GM21619 (cell line): ENCODE measurements at regions not wholly inside any gene's neighbourhood (a gene's known extent, or its start where the extent isn't known, plus 50 kb on each side); places are given as distances from the start of the nearest gene placed in this dataset.
"Not testable (repeated sequence)": the region's sequence is repeated elsewhere in the genome, so short reads cannot be mapped to it uniquely, and the experiment has no call there.

Experiments used
- ATAC-seq: cut with Tn5 transposase; IDR thresholded peaks from one replicate; pipeline ENCODE4 v1.9.1; 2021; ENCODE audit not compliant: unreplicated experiment

DNA sequence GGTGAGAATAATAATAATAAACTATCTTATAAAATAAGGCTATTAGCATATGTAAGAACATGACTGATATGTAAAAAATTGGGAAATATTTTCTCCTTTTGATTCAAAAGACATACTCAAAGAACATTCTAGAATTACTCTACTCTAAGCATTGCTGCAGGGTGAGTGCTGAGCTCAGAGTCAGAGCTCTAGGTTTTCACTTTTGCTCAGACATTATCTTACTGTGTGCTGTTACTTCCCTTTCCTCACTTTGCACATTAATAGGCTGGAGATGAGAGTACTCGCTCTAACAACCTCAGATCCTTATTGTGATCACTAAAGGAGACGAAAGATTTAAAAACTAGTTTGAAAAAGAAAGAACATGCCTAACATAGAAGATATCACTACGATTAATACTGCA lies 99.4 kb upstream of the C9orf72 start:
- ATAC-seq = no peak

DNA sequence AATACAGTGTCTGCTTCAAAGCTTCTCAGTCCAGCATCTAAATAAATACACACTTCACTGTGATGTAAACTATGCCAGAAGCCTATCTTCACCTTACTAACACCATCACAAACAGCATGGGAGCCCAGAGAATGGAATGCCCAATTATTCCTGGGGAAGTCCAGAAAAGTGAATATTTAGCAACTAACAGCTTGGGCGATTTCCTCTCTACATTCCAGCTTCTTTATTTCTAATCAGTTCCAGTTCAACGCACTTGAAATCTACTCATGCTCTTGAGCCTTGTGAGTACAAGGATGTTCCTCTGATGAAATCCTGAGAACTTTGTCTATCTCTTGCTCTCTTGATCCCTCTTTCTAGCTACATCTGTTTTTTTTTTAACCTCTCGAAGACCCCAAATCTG lies 100.4 kb upstream of the C9orf72 start:
- no peak for ATAC-seq

DNA sequence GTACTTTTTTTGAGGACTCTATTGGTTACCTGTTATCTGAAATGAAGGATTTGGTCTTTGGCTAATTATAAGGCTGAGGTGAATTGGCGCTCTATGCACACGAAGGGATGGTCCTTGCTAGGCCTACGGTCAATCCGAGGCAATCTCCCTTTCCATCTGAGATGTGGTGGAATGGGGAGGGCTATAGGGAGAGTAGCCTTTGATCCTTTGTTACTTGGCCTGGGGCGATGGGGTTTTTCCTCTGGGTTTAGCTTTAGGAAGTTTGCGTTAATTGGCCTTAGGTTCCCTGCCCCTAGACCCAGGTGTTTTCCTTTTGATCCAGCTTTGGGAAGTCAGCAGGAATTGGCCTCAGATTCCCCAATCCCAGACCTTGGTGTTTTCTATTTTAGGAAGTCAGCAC lies 102.1 kb upstream of the C9orf72 start:
- ATAC-seq = no peak

DNA sequence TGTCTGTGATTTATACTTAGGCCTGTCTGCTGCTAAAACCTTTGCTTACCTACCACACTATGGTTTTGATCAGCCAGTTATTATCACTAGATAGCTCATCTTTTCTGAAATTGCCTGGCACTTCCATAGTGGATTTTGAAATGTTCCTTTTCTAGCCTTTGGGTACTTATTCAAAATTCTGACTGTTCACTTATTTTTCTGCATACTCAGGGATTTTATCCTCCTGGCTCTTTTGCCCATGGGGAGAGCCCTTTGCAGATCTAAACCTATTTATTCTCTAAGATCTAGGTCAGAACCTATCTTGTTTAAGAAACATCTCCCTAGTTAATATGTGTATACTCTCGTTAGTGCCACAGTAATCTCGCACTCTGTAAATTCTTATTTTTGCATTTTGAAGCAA lies 103.5 kb upstream of the C9orf72 start:
- ATAC-seq = no peak

DNA sequence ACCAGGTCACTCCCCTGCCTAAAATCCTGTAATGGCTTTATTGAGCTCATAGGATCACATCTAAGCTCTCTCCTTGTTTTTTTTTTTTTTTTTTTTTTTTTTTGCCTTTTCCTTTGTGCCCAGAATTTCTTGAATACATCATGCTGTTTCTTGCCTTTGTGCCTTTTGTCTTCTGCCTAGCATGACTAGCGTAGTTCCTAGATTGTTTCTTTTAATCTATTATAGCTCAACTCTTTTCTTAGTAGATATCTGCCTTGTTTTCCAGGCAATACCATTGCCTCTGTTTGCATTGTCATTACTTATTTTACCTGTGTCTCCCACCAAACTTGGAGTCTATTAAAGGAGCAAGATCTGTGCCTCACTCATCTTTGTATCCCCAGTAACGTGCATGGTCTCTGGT lies 106.1 kb upstream of the C9orf72 start:
- no peak for ATAC-seq

DNA sequence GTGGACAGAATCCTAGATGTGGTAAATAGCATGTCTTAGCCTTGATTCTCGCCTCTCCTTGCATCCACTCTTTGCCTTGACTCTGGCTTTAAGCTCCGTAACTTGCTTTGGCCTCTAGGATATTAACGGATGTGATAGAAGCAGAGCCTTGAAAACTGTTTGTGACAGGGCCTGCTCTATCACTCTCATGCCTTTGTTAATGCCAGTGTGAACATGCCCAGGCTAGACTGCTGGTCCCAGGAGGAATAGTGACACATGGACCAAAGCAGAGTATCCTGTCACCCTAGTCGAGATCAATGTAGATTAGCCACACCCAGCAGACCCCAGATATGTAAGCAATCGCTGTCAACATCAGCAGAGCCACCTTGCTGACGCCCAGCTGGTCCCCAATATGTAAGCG lies 109.9 kb upstream of the C9orf72 start:
- ATAC-seq = no peak

DNA sequence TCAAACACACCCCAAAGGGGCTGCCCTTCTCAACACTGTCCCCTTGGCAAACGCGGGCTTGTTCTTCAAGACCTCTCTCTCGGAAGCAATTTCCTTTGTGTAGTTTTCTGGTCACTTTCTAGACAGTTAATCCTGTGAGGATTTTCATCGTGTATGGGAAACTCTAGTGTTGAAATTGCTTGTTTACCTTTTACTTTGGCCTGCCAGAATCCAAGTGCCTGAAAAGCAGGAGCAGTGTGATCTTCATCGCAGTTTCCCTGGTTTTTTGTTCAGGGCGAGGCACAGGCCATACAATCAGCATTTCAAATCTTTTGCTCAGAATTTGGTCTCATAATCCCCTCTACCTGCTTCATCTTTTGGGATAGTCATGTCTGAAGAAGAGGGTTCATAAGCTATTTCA lies 115.7 kb upstream of the C9orf72 start:
- no peak for ATAC-seq

DNA sequence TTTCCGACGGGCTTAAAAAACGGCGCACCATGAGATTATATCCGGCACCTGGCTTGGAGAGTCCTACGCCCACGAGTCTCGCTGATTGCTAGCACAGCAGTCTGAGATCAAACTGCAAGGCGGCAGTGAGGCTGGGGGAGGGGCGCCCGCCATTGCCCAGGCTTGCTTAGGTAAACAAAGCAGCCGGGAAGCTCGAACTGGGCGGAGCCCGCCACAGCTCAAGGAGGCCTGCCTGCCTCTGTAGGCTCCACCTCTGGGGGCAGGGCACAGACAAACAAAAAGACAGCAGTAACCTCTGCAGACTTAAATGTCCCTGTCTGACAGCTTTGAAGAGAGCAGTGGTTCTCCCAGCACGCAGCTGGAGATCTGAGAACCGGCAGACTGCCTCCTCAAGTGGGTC lies 117.5 kb upstream of the C9orf72 start:
- ATAC-seq = not testable (repeated sequence)

DNA sequence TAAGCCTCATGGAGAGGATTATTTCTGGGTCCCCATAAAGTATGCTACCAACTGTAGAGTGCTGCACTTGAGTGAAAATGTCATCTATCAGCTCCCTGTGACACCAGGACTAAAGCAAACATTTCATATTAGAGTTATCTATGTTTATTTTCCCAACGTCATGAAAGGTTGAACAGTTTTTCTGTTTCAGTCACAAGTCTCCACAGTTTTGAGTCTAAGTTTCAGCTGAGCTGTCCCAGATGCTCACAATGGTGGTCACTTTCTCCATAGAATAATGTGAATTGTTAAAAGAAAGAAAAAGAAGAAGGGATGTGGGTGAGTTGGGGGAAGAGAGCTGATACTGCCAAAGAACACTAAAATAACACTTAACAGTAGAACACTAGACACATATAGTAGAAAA lies 126.3 kb upstream of the C9orf72 start:
- no peak for ATAC-seq

DNA sequence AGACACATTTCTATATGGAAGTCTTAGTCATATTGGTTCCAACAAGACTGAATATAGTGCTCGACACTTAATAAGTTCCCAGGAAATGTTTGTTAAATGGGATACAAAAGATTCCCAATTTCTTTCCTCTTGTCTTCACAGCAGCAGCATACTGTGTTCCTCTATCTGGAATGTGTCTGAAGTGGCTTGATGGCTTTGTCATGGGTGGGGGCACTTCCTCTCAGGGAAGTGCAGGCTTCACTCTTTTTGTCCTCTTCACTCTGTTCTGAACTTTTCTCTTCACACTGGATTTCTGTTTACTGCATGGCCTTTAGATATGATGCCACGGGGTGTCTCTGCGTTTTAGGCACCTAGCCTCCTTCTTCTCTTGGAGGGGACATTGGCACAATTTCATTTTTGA lies 127.7 kb upstream of the C9orf72 start:
- no peak for ATAC-seq

DNA sequence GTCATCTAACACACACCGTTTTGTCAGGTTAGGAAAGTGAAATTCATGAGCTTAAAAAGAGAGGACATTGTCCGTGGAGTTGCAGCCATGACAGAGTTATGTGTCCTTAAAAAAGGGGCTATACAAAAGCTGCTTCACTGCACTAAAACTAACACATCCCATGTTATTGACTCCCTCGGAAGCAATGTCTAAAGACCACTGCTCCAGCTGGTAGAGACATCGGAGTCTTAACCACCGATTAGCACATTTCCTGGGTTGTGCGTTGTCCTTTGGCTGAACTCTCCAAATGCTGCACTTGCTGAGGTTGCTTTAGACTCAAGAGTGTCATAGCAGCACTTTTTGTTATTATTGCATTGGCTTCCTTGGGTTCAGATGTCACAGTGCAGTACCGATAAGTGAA lies 128.3 kb upstream of the C9orf72 start:
- ATAC-seq = no peak

DNA sequence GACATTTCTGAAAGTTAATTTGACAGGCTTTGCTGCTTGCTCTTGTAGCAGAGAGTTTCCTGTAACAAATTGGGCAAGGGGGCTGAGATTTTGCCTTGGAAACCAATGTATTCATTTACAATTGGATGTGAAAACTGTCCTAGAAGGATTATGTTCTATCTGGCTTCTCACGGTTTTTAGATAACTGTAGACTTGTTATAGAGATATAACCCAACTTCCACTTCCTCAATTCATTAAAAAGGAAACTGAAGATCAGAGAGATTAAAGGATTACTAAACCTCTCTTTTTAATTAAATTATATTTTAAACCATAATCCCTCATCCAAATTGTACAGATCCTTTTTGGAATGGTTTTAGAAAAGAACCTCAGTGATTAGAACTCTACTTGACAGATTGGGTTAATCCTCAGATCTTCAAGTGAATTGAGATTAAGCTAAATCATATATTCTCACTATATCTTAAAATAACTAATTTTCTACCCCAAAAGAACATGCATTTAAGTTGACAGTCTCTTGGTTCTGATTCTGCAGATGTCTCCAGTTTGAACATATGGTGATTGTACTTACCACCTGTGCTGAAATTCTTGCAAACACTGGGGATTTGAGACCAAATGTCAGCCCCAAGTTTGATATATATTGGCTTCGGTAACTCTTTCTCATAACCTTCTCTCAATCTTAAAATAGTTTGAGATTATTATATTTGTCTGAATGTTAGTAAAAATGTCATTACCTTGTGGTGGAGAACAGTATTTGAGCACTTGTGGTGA lies 130.1 kb upstream of the C9orf72 start:
- no peak for ATAC-seq

DNA sequence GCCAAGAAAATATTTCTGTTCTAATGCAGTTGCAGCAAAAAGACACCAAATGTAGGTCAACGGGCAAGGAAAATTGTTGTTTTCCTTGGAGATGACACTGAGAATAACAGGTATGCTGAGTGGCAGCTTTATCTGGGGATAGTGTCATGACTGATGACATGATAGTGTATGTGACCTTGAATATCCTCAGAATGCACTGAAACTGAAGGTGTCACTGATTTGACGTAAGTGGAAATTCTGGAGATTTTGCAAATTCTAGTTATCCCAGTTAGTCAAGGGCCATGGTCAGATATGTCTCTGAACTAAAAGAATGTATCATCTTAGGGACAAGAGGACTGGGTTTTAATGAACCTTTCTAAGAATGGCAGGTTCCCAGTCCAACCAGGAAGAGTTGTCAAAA lies 138.0 kb upstream of the C9orf72 start:
- no peak for ATAC-seq

DNA sequence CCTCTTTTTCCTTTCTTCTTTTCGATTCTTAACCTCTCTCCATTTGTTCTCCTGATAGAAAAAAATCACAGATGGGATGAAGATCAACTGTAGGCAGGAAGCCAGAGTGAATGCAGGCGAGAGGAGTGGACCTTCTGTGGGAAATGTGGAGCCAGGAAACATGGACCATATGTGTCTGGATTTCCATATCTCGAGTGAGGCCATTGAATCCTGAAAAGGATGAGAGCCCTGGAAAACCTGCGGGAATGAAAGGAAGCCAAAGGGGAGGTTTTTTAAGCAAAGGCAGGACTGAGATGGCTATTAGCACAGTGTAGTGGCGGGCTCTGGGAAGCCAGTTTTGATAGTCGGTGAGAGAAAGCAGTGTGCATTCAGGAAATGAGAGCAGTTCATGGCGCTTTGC lies 139.5 kb upstream of the C9orf72 start:
- no peak for ATAC-seq

DNA sequence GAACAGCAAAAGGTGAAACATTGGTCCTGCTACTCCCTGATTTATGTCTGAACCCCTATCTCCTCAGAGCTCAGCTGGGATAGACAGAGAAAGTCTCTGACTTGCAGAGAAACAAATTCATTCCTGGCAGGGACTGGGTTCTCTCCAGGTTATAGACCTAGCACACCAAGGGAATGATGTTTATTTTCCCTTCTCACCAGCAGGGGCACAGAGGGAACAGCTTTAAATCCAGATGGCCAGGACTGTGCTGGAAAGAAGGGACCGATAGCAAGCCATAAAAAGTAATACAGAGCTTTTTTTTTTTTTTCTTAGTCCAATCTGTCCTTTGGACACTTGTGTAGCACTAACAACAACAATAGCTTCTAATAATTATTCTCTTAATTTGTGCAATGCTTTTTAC lies 141.1 kb upstream of the C9orf72 start:
- no peak for ATAC-seq

DNA sequence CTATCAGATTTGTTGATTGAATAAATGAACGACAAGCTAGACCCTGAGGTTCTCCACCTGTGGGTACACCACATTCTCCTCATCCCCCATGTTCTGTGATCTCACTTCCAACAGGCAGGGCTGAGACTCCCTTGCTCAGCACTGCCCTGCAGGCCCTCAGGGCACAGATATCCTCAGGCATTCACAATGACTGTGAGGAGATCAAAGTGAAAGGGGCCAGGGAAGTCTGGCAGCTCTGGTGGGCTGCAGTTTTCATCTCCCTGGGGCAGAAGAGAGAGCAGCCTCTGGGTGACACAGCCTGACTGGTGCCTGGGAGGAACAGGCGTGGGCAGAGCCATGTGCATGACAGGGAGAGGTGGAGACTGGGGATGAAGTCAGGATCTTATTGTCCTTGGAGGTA lies 142.4 kb upstream of the C9orf72 start:
- ATAC-seq = no peak

DNA sequence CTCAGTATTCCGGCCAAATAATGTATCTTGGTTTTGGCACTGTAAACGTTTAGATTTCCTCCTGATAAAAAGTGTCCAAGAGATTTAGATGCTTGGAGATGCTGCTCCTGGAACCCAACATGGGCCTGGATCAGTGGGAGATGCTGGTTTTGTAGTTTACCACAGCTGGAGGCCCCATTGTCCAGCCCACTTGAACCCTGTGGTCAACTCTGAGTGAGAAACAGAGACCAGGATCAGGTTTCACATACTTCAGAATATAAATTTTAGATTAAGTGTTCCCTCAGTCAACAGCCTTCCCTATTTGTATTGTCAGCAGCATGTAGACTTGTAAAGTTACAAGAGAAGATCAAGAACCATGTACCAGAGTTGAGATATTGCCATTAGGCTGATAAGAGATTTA lies 144.7 kb upstream of the C9orf72 start:
- no peak for ATAC-seq

DNA sequence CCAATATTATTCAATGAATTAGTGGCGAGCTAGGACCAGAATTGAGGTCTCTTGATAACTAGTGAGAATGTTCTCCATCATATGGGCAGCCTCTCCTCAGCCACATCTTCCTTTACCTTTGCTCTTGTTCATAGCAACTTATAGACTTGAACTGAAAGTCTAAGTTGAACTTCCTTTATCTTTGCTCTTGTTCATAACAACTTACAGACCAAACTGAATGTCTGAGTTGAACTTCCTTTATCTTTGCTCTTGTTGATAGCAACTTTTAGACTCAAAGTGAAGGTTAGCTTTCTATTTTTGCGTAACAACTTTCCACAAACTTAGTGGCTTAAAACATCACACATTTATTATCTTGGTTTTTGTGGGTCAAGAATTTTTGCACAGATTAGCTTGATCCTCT lies 146.4 kb upstream of the C9orf72 start:
- no peak for ATAC-seq

DNA sequence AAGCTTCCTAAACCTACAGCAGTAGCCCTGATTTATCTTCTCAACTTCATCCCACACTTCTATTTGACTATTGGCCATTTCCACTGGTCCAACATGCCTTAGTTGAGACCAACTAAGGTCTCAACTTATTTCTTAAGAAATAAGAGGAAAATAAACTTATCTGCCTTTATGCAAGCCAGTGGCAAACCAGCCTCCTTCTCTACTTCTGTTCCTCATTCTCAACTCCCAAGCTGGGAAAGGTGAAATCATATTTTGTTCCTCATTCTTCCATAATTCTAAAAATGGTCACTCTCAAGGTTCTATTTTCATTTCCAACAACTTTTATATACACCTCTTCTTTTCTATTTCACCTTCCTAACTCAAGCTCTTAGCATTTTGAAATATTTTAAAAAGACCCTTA lies 149.6 kb upstream of the C9orf72 start:
- ATAC-seq = no peak

DNA sequence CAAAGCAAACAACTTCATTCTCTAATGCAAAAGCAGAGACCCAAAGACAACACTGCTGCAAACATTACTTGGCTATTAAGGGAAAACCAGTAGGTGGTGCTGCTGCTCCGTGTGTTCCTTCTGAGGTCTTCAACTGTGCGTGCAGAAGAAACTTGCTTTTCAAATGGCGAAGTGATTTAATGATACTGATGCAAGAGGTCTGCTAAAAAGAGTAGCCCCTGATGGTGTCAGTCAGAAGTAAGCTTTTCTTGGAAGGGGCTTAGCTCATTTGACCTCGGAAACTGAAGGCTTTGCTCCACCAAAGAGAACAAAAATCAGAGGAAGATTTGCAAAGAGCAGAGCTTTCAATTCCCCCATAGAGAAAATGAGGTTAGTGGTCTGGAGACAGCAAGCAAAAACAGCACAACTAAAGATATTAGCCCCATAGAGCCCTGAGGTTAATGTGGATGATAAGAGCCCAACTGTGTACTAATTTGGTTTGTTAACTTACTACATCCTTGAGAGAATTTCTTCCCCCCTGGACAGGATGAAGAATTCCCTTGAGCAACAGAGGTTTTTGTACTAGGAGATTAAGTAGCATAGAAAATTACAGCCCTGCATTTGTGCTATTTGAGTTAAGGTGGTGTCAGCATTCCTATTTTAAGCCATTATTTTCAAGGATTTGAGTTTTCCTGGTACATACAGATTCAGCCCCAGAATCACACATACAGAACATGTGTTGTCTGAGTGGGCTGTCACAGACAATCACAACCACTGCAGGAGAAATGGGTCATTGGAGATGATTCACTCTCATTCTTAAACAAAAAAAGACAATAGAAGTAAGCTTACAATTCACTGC lies 153.2 kb upstream of the C9orf72 start:
- peak; percentile 95 for ATAC-seq

DNA sequence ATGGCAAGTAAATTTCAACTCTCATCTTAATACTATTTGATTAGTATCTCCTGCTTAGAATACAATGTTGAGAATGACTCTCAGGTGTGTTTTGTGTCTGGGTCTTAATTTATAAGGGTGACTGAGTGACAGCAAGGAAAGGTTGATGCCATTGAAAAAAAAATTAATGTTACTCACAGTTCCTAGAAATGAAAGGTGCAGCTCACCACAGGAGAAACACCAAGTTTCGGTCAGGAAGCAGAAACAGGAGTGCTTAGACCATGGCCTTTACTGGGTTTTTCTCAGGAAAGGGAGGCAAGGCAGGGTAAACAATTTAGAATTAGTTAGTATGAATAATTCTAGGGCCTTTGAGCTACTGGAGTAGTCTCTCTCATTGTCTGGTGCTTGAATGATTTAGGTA lies 159.2 kb upstream of the C9orf72 start:
- no peak for ATAC-seq

DNA sequence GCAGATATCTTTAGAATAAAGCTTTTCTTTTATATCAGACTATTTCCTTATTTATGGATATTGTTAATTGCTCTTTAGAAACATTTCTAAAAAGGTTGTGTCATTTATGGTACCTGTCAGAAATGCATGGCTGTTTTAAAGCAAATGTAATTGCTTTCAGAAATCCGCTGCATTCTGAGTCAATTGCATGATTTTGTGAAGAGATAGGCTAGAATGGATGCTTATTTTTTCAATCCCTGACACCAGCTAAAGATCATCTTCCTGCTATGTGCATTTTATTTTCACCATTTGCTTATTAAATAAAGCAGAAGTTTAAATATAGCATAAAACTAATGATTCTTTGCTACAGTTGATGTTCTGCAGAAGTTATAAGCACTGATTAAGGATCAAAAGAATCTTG lies 170.2 kb upstream of the C9orf72 start:
- no peak for ATAC-seq

DNA sequence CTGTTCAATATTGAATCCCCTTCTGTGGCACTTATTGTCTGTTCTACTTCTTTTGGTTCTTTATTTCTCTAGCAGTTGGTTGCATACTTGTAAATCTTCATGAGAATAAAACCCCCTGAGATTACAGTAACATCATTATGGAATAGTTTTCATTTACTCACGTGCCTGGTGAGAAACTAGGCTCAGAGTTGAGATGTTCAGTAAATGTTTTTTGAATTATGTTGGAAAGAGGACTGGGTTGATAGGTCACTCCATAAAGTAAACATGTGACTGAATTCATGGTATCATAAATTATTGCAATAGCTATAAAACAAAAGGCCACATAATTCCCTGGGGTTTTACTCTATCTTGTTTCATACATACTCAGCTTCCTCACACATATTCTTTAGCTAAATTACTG lies 174.2 kb upstream of the C9orf72 start:
- ATAC-seq = no peak
